GM19463 (cell line): ENCODE measurements at regions not wholly inside any gene's neighbourhood (a gene's known extent, or its start where the extent isn't known, plus 50 kb on each side); places are given as distances from the start of the nearest gene placed in this dataset.
"Not testable (repeated sequence)": the region's sequence is repeated elsewhere in the genome, so short reads cannot be mapped to it uniquely, and the experiment has no call there.

ENCODE experiments used
- ATAC-seq: cut with Tn5 transposase; IDR thresholded peaks from one replicate; pipeline ENCODE4 v1.9.1; 2021; ENCODE audit warnings: mild to moderate bottlenecking, moderate library complexity; ENCODE audit not compliant: unreplicated experiment

- ATAC-seq, result no peak
These were observed 500.1 kb downstream of the CCDC171 start for GRCh38 chr9:16052757-16053530.

GRCh38 chr9:16057541-16057940, 504.7 kb downstream of the CCDC171 start:
- no peak for ATAC-seq

GRCh38 chr9:16058131-16058549, 505.3 kb downstream of the CCDC171 start:
- no peak for ATAC-seq

- ATAC-seq, result peak; percentile 58
These were observed 507.7 kb downstream of the CCDC171 start for GRCh38 chr9:16060436-16061129.

GRCh38 chr9:16062542-16063240, 509.8 kb downstream of the CCDC171 start:
- ATAC-seq, result no peak

GRCh38 chr9:16063241-16063591, 510.4 kb downstream of the CCDC171 start:
- no peak for ATAC-seq

- ATAC-seq, result no peak
These were observed 511.9 kb downstream of the CCDC171 start for GRCh38 chr9:16064771-16065170.

GRCh38 chr9:16066201-16066600, 513.4 kb downstream of the CCDC171 start:
- ATAC-seq, result not testable (repeated sequence)

- no peak for ATAC-seq
These were observed 515.6 kb downstream of the CCDC171 start for GRCh38 chr9:16068476-16068875.

GRCh38 chr9:16069249-16069648, 516.4 kb downstream of the CCDC171 start:
- ATAC-seq, result no peak

- ATAC-seq, result no peak
These were observed 517.0 kb downstream of the CCDC171 start for GRCh38 chr9:16069671-16070454.

GRCh38 chr9:16070455-16071145, 517.8 kb downstream of the CCDC171 start:
- ATAC-seq, result no peak

GRCh38 chr9:16071400-16071799, 518.6 kb downstream of the CCDC171 start:
- no peak for ATAC-seq

GRCh38 chr9:16074963-16075362, 522.1 kb downstream of the CCDC171 start:
- no peak for ATAC-seq

GRCh38 chr9:16075696-16076095, 522.9 kb downstream of the CCDC171 start:
- no peak for ATAC-seq

GRCh38 chr9:16076511-16076910, 523.7 kb downstream of the CCDC171 start:
- no peak for ATAC-seq

- ATAC-seq, result no peak
These were observed 530.0 kb downstream of the CCDC171 start for GRCh38 chr9:16082796-16083195.

GRCh38 chr9:16085167-16085726, 532.4 kb downstream of the CCDC171 start:
- ATAC-seq, result no peak

GRCh38 chr9:16090907-16091629, 538.2 kb downstream of the CCDC171 start:
- no peak for ATAC-seq
